ENCODE measurements at regions not wholly inside any gene's neighbourhood (a gene's known extent, or its start where the extent isn't known, plus 50 kb on each side); places are given as distances from the start of the nearest gene placed in this dataset.

- Histone ChIP-seq H2AFZ (ENCODE audit: low read depth, low read length, severe bottlenecking) (no peak overlapping the region), H3K9me2 (replicated peaks; ENCODE audit: insufficient read depth, low read length) (no peaks in the 10 kb centered on the region), H3F3A (ENCODE audit: insufficient read depth) (peaks cover 4% of the 10 kb centered on the region), H4K20me1 (ENCODE audit: low read depth, low read length) (no peaks in the 10 kb centered on the region), H3K79me2 (ENCODE audit: insufficient read depth, low read length) (no peaks in the 10 kb centered on the region), H3K9me3 (ENCODE audit: insufficient read depth, low read length) (no peaks in the 10 kb centered on the region), H3K4me3 (ENCODE audit: insufficient read depth, low read length, poor library complexity, severe bottlenecking) (no peak overlapping the region), H3K27ac (ENCODE audit: low read depth, low read length) (no peak overlapping the region), H3K27me3 (ENCODE audit: low read length) (no peaks in the 10 kb centered on the region), H3K9ac (ENCODE audit: low read length) (no peak overlapping the region), H3K36me3 (ENCODE audit: low read length) (no peaks in the 10 kb centered on the region), H3K4me2 (ENCODE audit: low read depth, low read length, poor library complexity, severe bottlenecking) (no peak overlapping the region)
- TF ChIP-seq CTCF (IDR thresholded peaks at IDR 0.05; ENCODE audit: insufficient read depth, low read length, poor library complexity, severe bottlenecking) (no peak), EZH2phosphoT487 (conservative IDR thresholded peaks at IDR 0.05; ENCODE audit: low read length) (no peak)
Observed at GRCh38 chr6:150715133-150715532, 115.4 kb downstream of the PLEKHG1 start.

GRCh38 chr6:150717419-150717818 lies 117.7 kb downstream of the PLEKHG1 start:
- no peak overlapping the region for H3K27ac ChIP-seq (ENCODE audit: low read depth, low read length)

GRCh38 chr6:150719099-150719766 lies 119.5 kb downstream of the PLEKHG1 start:
- Histone ChIP-seq H4K20me1 (ENCODE audit: low read depth, low read length) (no peaks in the 10 kb centered on the region), H3K4me2 (ENCODE audit: low read depth, low read length, poor library complexity, severe bottlenecking) (no peak overlapping the region), H3K79me2 (ENCODE audit: insufficient read depth, low read length) (no peaks in the 10 kb centered on the region)

More at GRCh38 chr6:150717419-150717818, 117.7 kb downstream of the PLEKHG1 start:
- H3K36me3 ChIP-seq (ENCODE audit: low read length): no peaks in the 10 kb centered on the region
- no peaks in the 10 kb centered on the region for H3K27me3 ChIP-seq (ENCODE audit: low read length)
- no peak overlapping the region for H2AFZ ChIP-seq (ENCODE audit: low read depth, low read length, severe bottlenecking)
- no peak overlapping the region for H3K4me3 ChIP-seq (ENCODE audit: insufficient read depth, low read length, poor library complexity, severe bottlenecking)
- peaks cover 14% of the 10 kb centered on the region for H3F3A ChIP-seq (ENCODE audit: insufficient read depth)
- no peaks in the 10 kb centered on the region for H3K79me2 ChIP-seq (ENCODE audit: insufficient read depth, low read length)
- H3K9me3 ChIP-seq (ENCODE audit: insufficient read depth, low read length): no peaks in the 10 kb centered on the region
- no peak overlapping the region for H3K9ac ChIP-seq (ENCODE audit: low read length)
- no peak overlapping the region for H3K4me2 ChIP-seq (ENCODE audit: low read depth, low read length, poor library complexity, severe bottlenecking)
- no peaks in the 10 kb centered on the region for H3K9me2 ChIP-seq (replicated peaks; ENCODE audit: insufficient read depth, low read length)
- no peak for TF ChIP-seq CTCF (IDR thresholded peaks at IDR 0.05; ENCODE audit: insufficient read depth, low read length, poor library complexity, severe bottlenecking)
- no peak for TF ChIP-seq EZH2phosphoT487 (conservative IDR thresholded peaks at IDR 0.05; ENCODE audit: low read length)
- no peaks in the 10 kb centered on the region for H4K20me1 ChIP-seq (ENCODE audit: low read depth, low read length)

More at GRCh38 chr6:150719099-150719766, 119.5 kb downstream of the PLEKHG1 start:
- Histone ChIP-seq H3K27ac (ENCODE audit: low read depth, low read length) (no peak overlapping the region), H3K9me3 (ENCODE audit: insufficient read depth, low read length) (no peaks in the 10 kb centered on the region), H3K9ac (ENCODE audit: low read length) (no peak overlapping the region), H3K9me2 (replicated peaks; ENCODE audit: insufficient read depth, low read length) (no peaks in the 10 kb centered on the region), H2AFZ (ENCODE audit: low read depth, low read length, severe bottlenecking) (no peak overlapping the region), H3K27me3 (ENCODE audit: low read length) (no peaks in the 10 kb centered on the region), H3F3A (ENCODE audit: insufficient read depth) (peaks cover 22% of the 10 kb centered on the region), H3K4me3 (ENCODE audit: insufficient read depth, low read length, poor library complexity, severe bottlenecking) (no peak overlapping the region), H3K36me3 (ENCODE audit: low read length) (no peaks in the 10 kb centered on the region)
- TF ChIP-seq CTCF (IDR thresholded peaks at IDR 0.05; ENCODE audit: insufficient read depth, low read length, poor library complexity, severe bottlenecking) (no peak), EZH2phosphoT487 (conservative IDR thresholded peaks at IDR 0.05; ENCODE audit: low read length) (no peak)

Data from SU-DHL-6 (cell line).